COLO829 (cell line): ENCODE measurements at regions not wholly inside any gene's neighbourhood (a gene's known extent, or its start where the extent isn't known, plus 50 kb on each side); places are given as distances from the start of the nearest gene placed in this dataset.
"Not testable (repeated sequence)": the region's sequence is repeated elsewhere in the genome, so short reads cannot be mapped to it uniquely, and the experiment has no call there.

Experiments
- DNase-seq: peaks from one replicate; pipeline ENCODE4 v3.0.0; 2012; ENCODE audit warnings: low spot score

GRCh38 chr4:135032670-135033069 lies 831.1 kb upstream of the PABPC4L start:
- no peak for DNase-seq

GRCh38 chr4:135015771-135016170 lies 814.2 kb upstream of the PABPC4L start:
- no peak for DNase-seq

DNA sequence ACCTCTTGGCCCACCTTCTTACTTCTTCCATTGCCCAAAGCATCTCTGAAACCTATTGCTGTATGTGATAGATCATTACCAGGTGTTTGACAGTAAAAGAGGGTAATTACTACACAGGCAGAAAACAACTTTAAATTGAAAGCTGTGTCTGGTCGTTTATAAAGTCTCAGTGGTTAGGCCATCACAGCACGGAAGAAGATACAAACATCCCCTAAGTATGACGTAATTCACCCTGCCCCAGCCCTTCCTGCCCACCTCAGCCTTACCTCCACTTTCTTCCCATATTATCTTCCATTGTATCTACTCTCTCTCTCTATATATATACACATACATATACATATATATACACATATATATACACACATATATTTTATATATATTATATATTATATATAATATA lies 805.8 kb upstream of the PABPC4L start:
- no peak for DNase-seq

GRCh38 chr4:134999169-134999568 lies 797.6 kb upstream of the PABPC4L start:
- DNase-seq: no peak

GRCh38 chr4:134961963-134962362 lies 760.4 kb upstream of the PABPC4L start:
- DNase-seq: no peak

- no peak for DNase-seq
These were observed 757.3 kb upstream of the PABPC4L start for GRCh38 chr4:134958862-134959261.

- no peak for DNase-seq
These were observed 753.5 kb upstream of the PABPC4L start for GRCh38 chr4:134955059-134955458.

DNA sequence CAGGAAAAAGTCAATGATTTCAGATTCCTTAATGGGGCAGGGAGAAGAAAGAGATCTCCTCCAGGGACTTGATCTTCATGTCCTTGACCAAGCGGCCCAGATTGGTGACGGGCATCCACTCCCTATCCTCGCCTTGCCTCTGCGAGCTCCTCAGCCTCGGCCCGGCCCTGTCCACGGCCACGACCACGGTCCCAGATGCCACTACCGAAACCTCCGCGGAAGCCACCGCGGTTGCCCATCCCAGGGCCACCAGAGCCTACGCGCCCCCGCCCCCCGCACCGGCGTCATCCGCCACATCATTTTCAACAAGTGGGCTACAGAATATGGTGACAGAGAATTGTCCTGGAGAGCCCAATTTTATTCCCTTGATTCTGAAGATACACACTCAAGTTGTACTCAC lies 751.2 kb upstream of the PABPC4L start:
- no peak for DNase-seq

DNA sequence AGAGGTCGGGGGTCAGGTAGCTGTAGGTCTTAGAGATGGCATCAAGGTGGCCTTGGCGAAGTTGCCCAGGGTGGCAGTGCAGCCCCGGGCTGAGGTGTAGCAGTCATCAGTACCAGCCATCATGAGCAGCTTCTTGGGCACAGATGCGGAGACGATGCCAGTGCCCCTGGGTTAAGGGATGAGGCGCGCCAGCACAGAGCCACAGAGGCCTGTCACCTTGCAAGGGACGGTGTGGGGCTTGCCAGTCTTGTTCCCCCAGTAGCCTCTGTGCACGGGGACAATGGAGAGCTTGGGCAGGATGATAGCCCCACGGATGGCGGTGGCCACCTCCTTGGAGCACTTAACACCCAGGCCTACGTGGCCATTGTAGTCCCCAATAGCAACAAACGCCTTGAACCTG lies 750.7 kb upstream of the PABPC4L start:
- no peak for DNase-seq

- no peak for DNase-seq
These were observed 746.6 kb upstream of the PABPC4L start for GRCh38 chr4:134948110-134948642.

DNA sequence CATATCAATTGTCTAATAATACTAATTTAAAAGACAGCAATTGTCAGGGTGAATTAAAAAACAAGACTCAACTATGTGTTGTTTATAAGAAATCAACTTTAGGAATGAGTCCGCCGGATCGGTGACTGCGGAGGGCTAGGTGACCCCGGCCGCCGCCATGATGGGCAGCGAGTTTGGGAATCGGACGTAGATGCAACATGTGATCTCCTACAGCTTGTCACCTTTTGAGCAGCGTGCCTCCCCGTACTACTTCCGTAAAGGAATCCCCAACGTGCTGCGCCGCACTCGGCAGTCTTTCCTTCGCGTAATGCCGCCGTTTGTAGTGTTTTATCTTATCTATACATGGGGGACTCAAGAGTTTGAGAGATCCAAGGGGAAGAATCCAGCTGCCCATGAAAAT lies 742.5 kb upstream of the PABPC4L start:
- DNase-seq: no peak

DNA sequence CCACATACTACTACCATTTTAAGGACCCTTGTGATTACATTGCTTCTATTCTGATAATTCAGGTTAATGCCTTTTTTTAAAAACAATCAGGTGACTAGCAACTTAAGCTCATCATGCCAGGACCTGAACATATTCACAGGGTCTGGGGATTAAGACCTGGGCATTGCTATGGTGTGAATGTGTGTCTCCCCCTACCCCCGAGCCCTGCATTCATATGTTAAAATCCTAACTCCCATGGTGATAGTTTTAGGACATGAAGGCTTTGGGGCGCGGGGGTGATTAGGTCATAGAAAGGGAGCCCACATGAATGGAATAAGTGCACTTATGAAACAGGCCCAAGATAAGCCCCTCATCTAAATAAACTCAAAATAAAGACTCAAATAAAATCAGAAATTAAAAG lies 734.4 kb upstream of the PABPC4L start:
- no peak for DNase-seq

DNA sequence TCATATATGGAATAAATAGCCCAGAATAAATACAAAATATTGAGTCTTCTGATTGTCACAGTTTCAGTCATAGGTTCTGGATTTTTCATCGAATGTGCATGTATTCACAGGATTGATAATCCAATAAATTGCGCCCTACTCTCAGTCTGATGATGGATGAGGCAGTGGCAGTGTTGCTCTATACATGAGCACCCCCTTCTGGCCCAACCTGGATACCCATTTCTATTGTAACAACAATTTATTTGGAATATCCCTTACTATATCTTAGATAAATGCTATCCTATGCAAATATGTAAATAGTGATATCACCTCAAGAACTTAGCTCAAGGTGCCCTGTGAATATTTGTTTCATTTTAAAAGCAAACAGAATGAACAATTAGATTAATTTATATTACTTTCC lies 733.7 kb upstream of the PABPC4L start:
- peak; percentile 24 for DNase-seq

DNA sequence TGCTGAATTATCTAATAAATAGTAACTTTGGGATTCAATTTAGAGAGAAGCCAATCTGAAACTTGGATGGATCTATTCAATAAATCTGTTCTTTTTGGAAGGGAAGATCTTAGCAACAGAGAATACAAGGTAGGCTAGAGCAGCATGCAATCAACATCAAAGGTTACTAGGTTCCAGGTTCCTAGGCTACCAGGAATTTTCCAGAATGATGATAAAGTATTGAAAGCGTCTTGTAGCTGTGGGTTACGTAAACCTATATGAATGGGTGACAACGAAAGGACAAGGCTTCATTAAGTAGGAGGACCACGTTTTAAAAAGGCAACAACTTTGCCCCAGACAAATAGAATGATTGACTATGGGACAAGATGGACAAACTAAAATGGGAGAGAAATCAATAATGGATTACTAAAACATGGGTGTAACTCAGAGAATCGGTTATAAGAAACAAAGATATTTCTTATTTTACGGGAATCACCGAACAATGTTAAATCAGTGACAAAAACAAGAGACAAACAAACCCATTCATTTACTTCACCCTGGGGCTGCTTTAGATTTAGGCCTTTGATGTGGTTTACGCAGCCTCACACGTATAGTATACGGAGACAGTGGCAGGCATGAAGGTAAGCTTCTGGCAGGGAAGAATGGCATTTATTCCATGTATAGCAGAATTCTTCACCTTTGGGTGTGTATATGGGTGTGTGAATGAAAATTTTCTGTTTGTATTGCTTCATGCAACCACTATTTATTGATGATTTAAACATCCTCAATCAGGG lies 732.6 kb upstream of the PABPC4L start:
- DNase-seq: no peak

DNA sequence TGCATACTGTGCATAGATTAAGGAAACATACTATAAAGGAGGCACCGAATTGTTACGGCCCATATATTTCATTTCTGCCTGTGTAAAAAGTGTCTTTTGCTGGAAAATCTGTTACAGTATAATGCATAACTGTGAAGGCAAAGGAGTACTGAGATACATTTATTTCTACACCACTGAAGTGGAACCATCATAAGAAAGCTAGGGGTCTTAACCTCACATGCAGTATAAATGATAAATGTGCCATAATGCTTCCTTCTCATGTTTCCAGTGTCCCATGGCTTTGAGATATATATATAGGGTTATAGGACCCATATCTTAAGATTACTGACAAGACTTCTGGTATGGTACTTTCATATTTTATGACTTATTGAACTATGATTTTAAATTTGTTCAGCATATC lies 713.8 kb upstream of the PABPC4L start:
- DNase-seq: no peak

DNA sequence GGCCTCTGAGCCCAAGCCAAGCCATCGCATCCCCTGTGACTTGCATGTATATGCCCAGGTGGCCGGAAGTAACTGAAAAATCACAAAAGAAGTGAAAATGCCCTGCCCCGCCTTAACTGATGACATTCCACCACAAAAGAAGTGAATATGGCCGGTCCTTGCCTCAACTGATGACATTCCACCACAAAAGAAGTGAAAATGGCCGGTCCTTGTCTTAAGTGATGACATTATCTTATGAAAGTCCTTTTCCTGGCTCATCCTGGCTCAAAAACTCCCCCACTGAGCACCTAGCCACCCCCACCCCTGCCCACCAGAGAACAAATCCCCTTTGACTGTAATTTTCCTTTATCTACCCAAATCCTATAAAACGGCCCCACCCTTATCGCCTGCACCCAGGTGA lies 712.7 kb upstream of the PABPC4L start:
- not testable (repeated sequence) for DNase-seq

- no peak for DNase-seq
These were observed 710.4 kb upstream of the PABPC4L start for GRCh38 chr4:134911941-134912340.

DNA sequence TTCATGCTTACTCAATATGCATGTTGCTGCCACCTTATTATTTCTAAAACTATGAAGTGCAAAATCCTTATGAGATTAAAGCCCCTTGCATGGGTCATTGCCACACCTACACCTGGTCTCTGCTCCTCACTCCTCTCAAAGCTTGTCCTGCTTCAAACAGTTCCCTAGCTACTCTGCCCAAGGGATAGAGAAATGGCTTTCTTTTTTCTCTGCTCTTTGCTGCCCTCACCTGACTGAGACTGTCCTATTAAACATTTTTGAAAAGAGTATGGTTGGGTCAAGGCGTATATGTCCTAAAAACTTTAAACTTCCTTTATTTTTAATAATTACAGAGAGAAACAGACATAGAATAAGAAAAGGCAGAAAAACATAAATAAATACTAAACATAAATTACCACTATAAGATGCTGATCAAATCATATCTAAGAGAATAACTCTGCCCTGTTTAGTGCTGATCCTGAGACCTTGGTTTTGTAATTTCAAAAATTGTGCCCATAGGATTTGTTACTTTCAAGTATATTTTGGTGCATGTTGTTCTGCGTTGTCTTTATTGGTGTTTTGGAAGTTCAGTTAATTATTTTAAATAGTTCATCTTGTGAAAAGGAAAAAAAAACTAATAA lies 704.9 kb upstream of the PABPC4L start:
- DNase-seq: peak; percentile 15

DNA sequence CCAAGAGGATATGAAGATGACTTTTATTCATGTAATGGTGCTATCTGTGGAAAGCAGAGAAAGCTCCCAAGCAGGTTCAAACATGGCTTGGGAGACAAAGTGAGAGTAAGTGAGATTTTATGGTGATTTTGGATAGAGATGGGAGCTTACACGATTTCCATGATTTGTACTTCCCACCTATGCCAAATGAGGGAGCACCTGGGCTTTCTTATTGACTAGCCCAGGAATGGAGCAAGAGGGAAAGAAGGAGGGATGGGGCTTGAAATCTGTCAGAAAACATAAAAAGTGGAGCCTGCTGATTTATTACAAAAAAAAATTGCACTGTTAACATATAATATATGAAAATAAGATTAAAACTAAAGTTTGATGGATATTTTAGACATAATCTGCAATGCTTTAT lies 703.5 kb upstream of the PABPC4L start:
- DNase-seq: no peak

- DNase-seq: no peak
These were observed 686.6 kb upstream of the PABPC4L start for GRCh38 chr4:134888156-134888555.

DNA sequence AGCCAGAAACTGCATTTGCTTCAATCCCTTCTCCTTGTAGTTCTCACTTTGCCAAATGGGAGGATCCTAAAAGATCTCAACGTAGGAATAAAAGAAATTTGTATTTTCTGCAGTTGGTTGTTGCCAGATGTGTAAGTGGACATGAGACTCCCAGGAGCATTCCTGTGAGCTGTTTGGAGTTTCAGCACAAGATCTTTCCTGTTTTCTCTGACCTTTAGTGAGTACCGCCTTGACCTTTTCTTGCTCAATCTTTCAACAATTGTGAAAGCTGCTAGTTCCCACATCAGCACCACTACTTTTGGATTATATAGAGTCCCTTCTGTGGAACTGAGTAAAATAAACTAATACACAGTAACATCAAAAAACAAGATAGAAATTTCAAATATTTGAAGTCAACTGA lies 683.8 kb upstream of the PABPC4L start:
- no peak for DNase-seq

DNA sequence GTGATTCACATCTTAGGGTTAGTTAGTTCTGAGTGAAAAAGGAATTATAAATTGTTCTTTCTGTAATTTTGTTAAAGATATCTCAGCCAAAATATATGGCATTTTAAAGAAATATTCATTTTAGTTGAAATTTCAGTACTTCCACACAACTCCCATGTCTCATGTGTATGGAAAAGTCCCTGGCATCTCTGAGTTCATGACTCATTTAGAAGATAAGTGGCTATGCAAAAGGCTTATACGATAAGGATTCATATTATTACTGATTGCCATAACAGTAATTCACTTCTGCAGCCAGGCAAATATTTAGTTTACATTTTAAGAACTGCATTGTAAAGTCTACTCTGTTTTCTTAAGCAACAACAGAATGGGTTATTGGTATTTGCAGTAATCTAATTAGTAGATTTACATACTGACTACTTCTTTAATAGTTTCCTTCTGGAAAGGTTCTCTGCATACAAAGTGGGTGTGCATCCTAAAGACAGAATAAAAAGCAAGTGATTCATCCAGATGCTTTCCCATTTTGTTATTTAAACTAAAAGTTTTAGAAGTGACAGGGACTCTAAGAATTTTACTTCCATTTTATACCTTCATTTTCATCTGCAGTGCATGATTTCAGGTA lies 682.4 kb upstream of the PABPC4L start:
- DNase-seq: no peak

- no peak for DNase-seq
These were observed 677.4 kb upstream of the PABPC4L start for GRCh38 chr4:134879019-134879418.
